OCI-LY1 (cell line): ENCODE measurements at regions not wholly inside any gene's neighbourhood (a gene's known extent, or its start where the extent isn't known, plus 50 kb on each side); places are given as distances from the start of the nearest gene placed in this dataset.

Source experiments
- CTCF ChIP-seq: fragments of 200-600 bp; sonication (generic), shearing (Covaris generic); IDR thresholded peaks from 2 replicates; pipeline ENCODE4 v1.5.1; 2017; ENCODE audit warnings: mild to moderate bottlenecking, antibody characterized with exemption, low read length, moderate library complexity, mixed read lengths
- EZH2 ChIP-seq: fragments of 200-600 bp; sonication (generic), shearing (Covaris generic); IDR thresholded peaks from 2 replicates; pipeline ENCODE4 v1.8.0; 2017; ENCODE audit warnings: borderline replicate concordance, mixed run types, mild to moderate bottlenecking, antibody characterized with exemption, low read length, moderate library complexity, mixed read lengths

DNA sequence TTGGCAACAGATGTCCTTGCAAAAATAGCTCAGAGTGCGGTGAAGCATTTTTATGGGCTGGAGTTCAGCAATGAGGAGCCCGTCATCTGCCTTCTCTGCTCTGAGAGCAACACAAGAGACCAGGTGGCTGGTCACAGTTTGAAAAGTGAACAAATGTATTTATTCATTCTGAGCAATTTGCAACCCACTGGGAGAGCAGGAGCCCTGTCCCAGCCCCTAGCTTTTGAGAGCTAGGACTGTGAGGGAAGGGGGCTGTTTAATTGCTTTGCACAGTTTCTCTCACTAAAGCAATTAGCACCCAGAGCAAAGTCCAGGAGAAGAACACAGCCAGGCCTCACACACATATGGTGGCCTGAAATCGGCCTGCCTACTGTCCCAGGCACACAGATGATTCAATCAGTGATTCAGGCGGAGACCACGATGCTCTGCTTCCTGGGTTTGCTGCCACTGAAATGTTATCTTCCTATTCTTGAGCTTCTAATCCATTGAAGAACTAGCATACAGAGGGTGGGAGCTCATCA lies 646.1 kb upstream of the ACVR2A start:
- TF ChIP-seq CTCF: no peak
- TF ChIP-seq EZH2: no peak
